Ishikawa (cell line): ENCODE measurements at regions not wholly inside any gene's neighbourhood (a gene's known extent, or its start where the extent isn't known, plus 50 kb on each side); places are given as distances from the start of the nearest gene placed in this dataset.

Experiments used
- CEBPB ChIP-seq: IDR thresholded peaks from 2 replicates; pipeline ENCODE4 v1.6.1; 2012
- CREB1 ChIP-seq: IDR thresholded peaks from 2 replicates; pipeline ENCODE4 v1.6.1; 2012; ENCODE audit warnings: low read depth
- EGR1 ChIP-seq: IDR thresholded peaks from 2 replicates; pipeline ENCODE4 v1.6.1; 2012
- EP300 ChIP-seq: IDR thresholded peaks from 2 replicates; pipeline ENCODE4 v1.6.1; 2012; ENCODE audit warnings: borderline replicate concordance
- FOXM1 ChIP-seq: IDR thresholded peaks from 2 replicates; pipeline ENCODE4 v1.6.1; 2012; ENCODE audit warnings: low read depth, borderline replicate concordance
- RAD21 ChIP-seq: IDR thresholded peaks from 2 replicates; pipeline ENCODE4 v1.6.1; 2012; ENCODE audit warnings: low read depth
- REST ChIP-seq: IDR thresholded peaks from 2 replicates; pipeline ENCODE4 v1.6.1; 2012; ENCODE audit warnings: low read depth, mild to moderate bottlenecking
- TAF1 ChIP-seq: IDR thresholded peaks from 2 replicates; pipeline ENCODE4 v1.6.1; 2012; ENCODE audit warnings: low read depth, mild to moderate bottlenecking
- TEAD4 ChIP-seq: IDR thresholded peaks from 2 replicates; pipeline ENCODE4 v1.6.1; 2012
- USF1 ChIP-seq: IDR thresholded peaks from 2 replicates; pipeline ENCODE4 v1.6.1; 2012
- YY1 ChIP-seq: IDR thresholded peaks from 2 replicates; pipeline ENCODE4 v1.6.1; 2012; ENCODE audit warnings: low read depth
- ZBTB7A ChIP-seq: IDR thresholded peaks from 2 replicates; pipeline ENCODE4 v1.6.1; 2012; ENCODE audit warnings: low read depth
- TF ChIP-seq, protein P1 (sequence below): IDR thresholded peaks from 2 replicates; pipeline ENCODE4 v1.6.1; 2012

GRCh38 chr6:14254505-14254904 lies 136.9 kb downstream of the CD83 start:
- TF ChIP-seq RAD21 (no peak), YY1 (no peak), CREB1 (no peak), EGR1 (no peak), TAF1 (no peak), REST (no peak), EP300 (no peak), USF1 (no peak), ZBTB7A (no peak), FOXM1 (no peak), CEBPB (no peak), TEAD4 (no peak)
- TF ChIP-seq, protein P1, sequence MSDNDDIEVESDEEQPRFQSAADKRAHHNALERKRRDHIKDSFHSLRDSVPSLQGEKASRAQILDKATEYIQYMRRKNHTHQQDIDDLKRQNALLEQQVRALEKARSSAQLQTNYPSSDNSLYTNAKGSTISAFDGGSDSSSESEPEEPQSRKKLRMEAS: no peak
